Smooth muscle cell (in vitro differentiated cells): ENCODE measurements at regions not wholly inside any gene's neighbourhood (a gene's known extent, or its start where the extent isn't known, plus 50 kb on each side); places are given as distances from the start of the nearest gene placed in this dataset.

Experiments
- DNase-seq: peaks from one replicate; lab custom pipeline; 2025; ENCODE audit not compliant: unreplicated experiment; lab: John Stamatoyannopoulos, UW
- H2AFZ ChIP-seq: fragments of 200-600 bp; sonication (generic); 2 replicates; pipeline ENCODE4 v1.6.0; 2016; ENCODE audit warnings: antibody characterized with exemption, low read depth, mild to moderate bottlenecking
- H3F3A ChIP-seq: fragments of 200-600 bp; sonication (generic); 2 replicates; pipeline ENCODE4 v1.6.0; 2017; ENCODE audit warnings: antibody characterized with exemption, low read depth
- H3K27ac ChIP-seq: fragments of 200-600 bp; sonication (generic); 2 replicates; pipeline ENCODE4 v1.5.1; 2016; ENCODE audit warnings: low read depth, mild to moderate bottlenecking
- H3K27me3 ChIP-seq: fragments of 200-600 bp; sonication (generic); 2 replicates; pipeline ENCODE4 v1.6.1; 2016; ENCODE audit warnings: low read depth, mild to moderate bottlenecking
- H3K36me3 ChIP-seq: fragments of 200-600 bp; sonication (generic); 2 replicates; pipeline ENCODE4 v1.5.1; 2016; ENCODE audit warnings: low read depth
- H3K4me1 ChIP-seq: fragments of 200-600 bp; sonication (generic); 2 replicates; pipeline ENCODE4 v1.5.1; 2016; ENCODE audit warnings: low read depth
- H3K4me2 ChIP-seq: fragments of 200-600 bp; sonication (generic); 2 replicates; pipeline ENCODE4 v1.6.0; 2016; ENCODE audit warnings: mild to moderate bottlenecking
- H3K4me3 ChIP-seq: fragments of 200-600 bp; sonication (generic); 2 replicates; pipeline ENCODE4 v1.5.1; 2016; ENCODE audit warnings: mild to moderate bottlenecking
- H3K79me2 ChIP-seq: fragments of 200-600 bp; sonication (generic); 2 replicates; pipeline ENCODE4 v1.6.0; 2016; ENCODE audit warnings: low read depth, mild to moderate bottlenecking
- H3K9ac ChIP-seq: fragments of 200-600 bp; sonication (generic); 2 replicates; pipeline ENCODE4 v1.6.0; 2016; ENCODE audit warnings: low read depth
- H3K9me3 ChIP-seq: fragments of 200-600 bp; sonication (generic); replicated peaks from 2 replicates; pipeline ENCODE4 v1.5.1; 2016; ENCODE audit warnings: low read depth
- H4K20me1 ChIP-seq: fragments of 200-600 bp; sonication (generic); 2 replicates; pipeline ENCODE4 v1.6.0; 2016; ENCODE audit warnings: low read depth
- WGBS: methylation state at CpG from one replicate; pipeline ENCODE4 v1.1.7; 2016; ENCODE audit warnings: low lambda C conversion rate; 5-methylcytosine and 5-hydroxymethylcytosine counted together
- TF ChIP-seq, protein P1 (sequence below): fragments of 200-600 bp; sonication (generic); IDR thresholded peaks from 2 replicates; pipeline ENCODE4 v1.5.1; 2017; ENCODE audit warnings: borderline replicate concordance, mild to moderate bottlenecking, antibody characterized with exemption; ENCODE audit not compliant: insufficient read depth, poor library complexity, severe bottlenecking

GRCh38 chrX:39245024-39245423, 443.8 kb downstream of the MID1IP1 start:
- Histone ChIP-seq H3K79me2 (no peaks in the 10 kb centered on the region), H3K9ac (no peak overlapping the region), H3K4me3 (no peak overlapping the region), H2AFZ (no peak overlapping the region), H3K9me3 (no peaks in the 10 kb centered on the region), H3K4me1 (no peaks in the 10 kb centered on the region), H3K36me3 (no peaks in the 10 kb centered on the region), H3K27ac (no peak overlapping the region), H3K4me2 (no peak overlapping the region), H3K27me3 (no peaks in the 10 kb centered on the region), H4K20me1 (no peaks in the 10 kb centered on the region), H3F3A (no peaks in the 10 kb centered on the region)
- TF ChIP-seq, protein P1, sequence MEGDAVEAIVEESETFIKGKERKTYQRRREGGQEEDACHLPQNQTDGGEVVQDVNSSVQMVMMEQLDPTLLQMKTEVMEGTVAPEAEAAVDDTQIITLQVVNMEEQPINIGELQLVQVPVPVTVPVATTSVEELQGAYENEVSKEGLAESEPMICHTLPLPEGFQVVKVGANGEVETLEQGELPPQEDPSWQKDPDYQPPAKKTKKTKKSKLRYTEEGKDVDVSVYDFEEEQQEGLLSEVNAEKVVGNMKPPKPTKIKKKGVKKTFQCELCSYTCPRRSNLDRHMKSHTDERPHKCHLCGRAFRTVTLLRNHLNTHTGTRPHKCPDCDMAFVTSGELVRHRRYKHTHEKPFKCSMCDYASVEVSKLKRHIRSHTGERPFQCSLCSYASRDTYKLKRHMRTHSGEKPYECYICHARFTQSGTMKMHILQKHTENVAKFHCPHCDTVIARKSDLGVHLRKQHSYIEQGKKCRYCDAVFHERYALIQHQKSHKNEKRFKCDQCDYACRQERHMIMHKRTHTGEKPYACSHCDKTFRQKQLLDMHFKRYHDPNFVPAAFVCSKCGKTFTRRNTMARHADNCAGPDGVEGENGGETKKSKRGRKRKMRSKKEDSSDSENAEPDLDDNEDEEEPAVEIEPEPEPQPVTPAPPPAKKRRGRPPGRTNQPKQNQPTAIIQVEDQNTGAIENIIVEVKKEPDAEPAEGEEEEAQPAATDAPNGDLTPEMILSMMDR = no peak
- no peak for DNase-seq
- 75% methylated on average over 2 of the region's 2 CpGs for WGBS

- no peak overlapping the region for H3K27ac ChIP-seq
- no peak overlapping the region for H3K9ac ChIP-seq
- H3F3A ChIP-seq = no peaks in the 10 kb centered on the region
- H3K9me3 ChIP-seq = no peaks in the 10 kb centered on the region
- no peaks in the 10 kb centered on the region for H3K27me3 ChIP-seq
- H4K20me1 ChIP-seq = no peaks in the 10 kb centered on the region
- H3K36me3 ChIP-seq = no peaks in the 10 kb centered on the region
- TF ChIP-seq, protein P1 = no peak
- no peaks in the 10 kb centered on the region for H3K79me2 ChIP-seq
- 76% methylated on average over 5 of the region's 5 CpGs for WGBS
- no peak for DNase-seq
- H2AFZ ChIP-seq = no peak overlapping the region
- H3K4me3 ChIP-seq = no peak overlapping the region
- no peaks in the 10 kb centered on the region for H3K4me1 ChIP-seq
- H3K4me2 ChIP-seq = no peak overlapping the region
Observed at GRCh38 chrX:39247536-39247935, 446.3 kb downstream of the MID1IP1 start.

DNA sequence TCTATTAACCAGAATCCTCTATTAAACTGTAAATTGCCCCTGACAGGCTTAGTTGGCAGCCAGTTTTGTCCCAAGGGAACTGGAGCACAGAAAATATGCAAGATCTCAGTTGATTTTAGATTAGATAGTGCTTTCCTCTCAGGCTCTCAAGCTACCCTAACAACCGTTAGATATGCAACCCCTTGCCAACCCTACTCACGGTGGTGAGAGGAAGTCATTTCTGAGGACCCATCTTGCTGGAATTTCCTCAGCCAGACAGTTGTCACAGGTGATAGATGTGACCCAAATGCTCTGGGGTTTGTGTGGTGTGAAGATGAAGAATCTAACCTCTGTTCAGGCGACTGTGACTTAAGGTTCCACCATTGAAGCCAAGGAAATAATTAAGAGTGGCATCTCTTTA, 447.1 kb downstream of the MID1IP1 start:
- WGBS = 50% methylated on average over 3 of the region's 3 CpGs

DNA sequence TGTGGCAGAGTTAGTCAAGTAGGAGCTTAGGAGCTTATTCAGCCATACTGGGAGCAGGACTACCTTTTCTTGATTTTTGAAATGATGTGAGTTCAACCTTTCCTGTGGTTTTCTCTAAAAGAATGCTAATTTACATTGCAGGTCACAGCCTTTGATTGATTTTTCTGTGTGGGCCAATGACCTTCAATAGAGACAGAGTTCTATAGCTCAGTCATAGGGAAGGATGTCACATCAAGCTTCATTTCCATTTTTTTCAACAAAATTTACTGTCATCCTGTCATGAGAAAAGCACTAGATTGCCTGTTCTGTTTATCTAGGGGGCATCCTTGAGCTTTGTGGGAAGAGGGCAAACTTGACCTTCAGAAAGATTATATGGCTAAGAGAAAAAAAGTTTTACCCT, 448.7 kb downstream of the MID1IP1 start:
- TF ChIP-seq, protein P1 = no peak
- Histone ChIP-seq H3K4me1 (no peaks in the 10 kb centered on the region), H3K4me2 (no peak overlapping the region), H3K4me3 (no peak overlapping the region), H3K9ac (no peak overlapping the region), H3K27me3 (no peaks in the 10 kb centered on the region), H3K9me3 (no peaks in the 10 kb centered on the region), H3K36me3 (no peaks in the 10 kb centered on the region), H3K79me2 (no peaks in the 10 kb centered on the region), H3F3A (no peaks in the 10 kb centered on the region), H2AFZ (no peak overlapping the region), H4K20me1 (no peaks in the 10 kb centered on the region), H3K27ac (no peak overlapping the region)
- no peak for DNase-seq

More for the DNA sequence above, 447.1 kb downstream of the MID1IP1 start:
- H4K20me1 ChIP-seq = no peaks in the 10 kb centered on the region
- no peaks in the 10 kb centered on the region for H3K79me2 ChIP-seq
- no peak overlapping the region for H3K4me3 ChIP-seq
- H3K9ac ChIP-seq = no peak overlapping the region
- TF ChIP-seq, protein P1 = no peak
- DNase-seq = no peak
- no peaks in the 10 kb centered on the region for H3K9me3 ChIP-seq
- no peak overlapping the region for H2AFZ ChIP-seq
- H3K27me3 ChIP-seq = no peaks in the 10 kb centered on the region
- no peaks in the 10 kb centered on the region for H3K36me3 ChIP-seq
- H3K4me1 ChIP-seq = no peaks in the 10 kb centered on the region
- no peaks in the 10 kb centered on the region for H3F3A ChIP-seq
- no peak overlapping the region for H3K27ac ChIP-seq
- H3K4me2 ChIP-seq = no peak overlapping the region
